A549 (cell line): ENCODE measurements at regions not wholly inside any gene's neighbourhood (a gene's known extent, or its start where the extent isn't known, plus 50 kb on each side); places are given as distances from the start of the nearest gene placed in this dataset.

Source experiments
- ATAC-seq, 2 experiments: fragments of 200-7000 bp in 1 of 2; fragments of >200 bp in 1 of 2; cut with Nextera tagmentation in 1 of 2; cut with Tn5 transposase in 1 of 2; 3 replicates each; pipeline versions ENCODE4 v1.8.0 to v1.9.1; 2018 to 2020; ENCODE audit warnings: mild to moderate bottlenecking in 1 of 2, moderate library complexity in 1 of 2
- CTCF ChIA-PET: fragments of 300-600 bp; sonication (Branson Sonifier 250); formaldehyde crosslinking; extraction: SDS; loops from one replicate; lab custom pipeline; 2021; ENCODE audit warnings: antibody characterized with exemption, inconsistent platforms; lab: Yijun Ruan, JAX
- POLR2A ChIA-PET: fragments of 350-600 bp; formaldehyde crosslinking; extraction: SDS; loops from one replicate; lab custom pipeline; 2021; ENCODE audit warnings: antibody characterized with exemption, inconsistent platforms; lab: Yijun Ruan, JAX
- DNase-seq, 2 experiments: peaks; one replicate each; pipeline versions ENCODE4 v3.0.0 to v3.0.0-alpha.2; 2011 to 2016; ENCODE audit warnings: low read depth in 1 of 2, low spot score in 1 of 2
- FAIRE-seq: peaks from 2 replicates; lab custom pipeline; 2011; peaks lifted over from hg19 to GRCh38; lab: Jason Lieb, UNC
- H3K27ac ChIP-seq, 2 experiments: fragments of >200 bp; sonication (Bioruptor Twin); formaldehyde crosslinking; 3 replicates each; pipeline ENCODE4 v1.5.1; 2016 to 2017
- H3K4me1 ChIP-seq: fragments of >200 bp; sonication (Bioruptor Twin); formaldehyde crosslinking; 3 replicates; pipeline ENCODE4 v1.6.1; 2016
- H3K4me2 ChIP-seq: fragments of >200 bp; sonication (Bioruptor Twin); formaldehyde crosslinking; 3 replicates; pipeline ENCODE4 v1.6.1; 2016
- H3K4me3 ChIP-seq: fragments of >200 bp; sonication (Bioruptor Twin); formaldehyde crosslinking; 3 replicates; pipeline ENCODE4 v1.5.1; 2016
- H3K9me3 ChIP-seq: fragments of >200 bp; sonication (Bioruptor Twin); formaldehyde crosslinking; 3 replicates; pipeline ENCODE4 v1.6.1; 2016
- BHLHE40 ChIP-seq: IDR thresholded peaks from 2 replicates; pipeline ENCODE4 v1.6.1; 2012; ENCODE audit warnings: low read depth, low read length, inconsistent platforms
- CBX8 ChIP-seq: fragments of 200-600 bp; sonication (generic); IDR thresholded peaks from 2 replicates; pipeline ENCODE4 v1.6.1; 2016
- CTCF ChIP-seq: fragments of >200 bp; sonication (Bioruptor Twin); formaldehyde crosslinking; IDR thresholded peaks from 3 replicates; pipeline ENCODE4 v1.5.1; 2016
- EHF ChIP-seq: fragments of 250-450 bp; sonication (Bioruptor Pico); IDR thresholded peaks from 2 replicates; pipeline ENCODE4 v1.5.0; 2020; ENCODE audit warnings: mild to moderate bottlenecking
- FOSL2 ChIP-seq, 2 experiments: fragments of 450-650 bp in 1 of 2; fragments of >200 bp in 1 of 2; sonication (Bioruptor Twin) in 1 of 2; formaldehyde crosslinking; IDR thresholded peaks; 2 replicates each; pipeline versions ENCODE4 v1.5.0 to v1.6.1; 2016 to 2020; ENCODE audit warnings: mild to moderate bottlenecking in 1 of 2, moderate library complexity in 1 of 2
- FOXS1 ChIP-seq: fragments of 250-450 bp; sonication (Bioruptor Pico); IDR thresholded peaks from 2 replicates; pipeline ENCODE4 v1.5.0; 2020; ENCODE audit warnings: mild to moderate bottlenecking, moderate library complexity
- GATA3 ChIP-seq: IDR thresholded peaks from 2 replicates; pipeline ENCODE4 v1.6.1; 2012; ENCODE audit warnings: borderline replicate concordance
- HEYL ChIP-seq: fragments of 250-450 bp; sonication (Bioruptor Pico); IDR thresholded peaks from 2 replicates; pipeline ENCODE4 v1.8.0; 2021; ENCODE audit warnings: mild to moderate bottlenecking, moderate library complexity
- HMGXB4 ChIP-seq: fragments of 250-450 bp; sonication (Bioruptor Pico); IDR thresholded peaks from 2 replicates; pipeline ENCODE4 v1.5.0; 2021; ENCODE audit warnings: mild to moderate bottlenecking, moderate library complexity, borderline replicate concordance
- HOXA7 ChIP-seq: fragments of 250-450 bp; sonication (Bioruptor Pico); IDR thresholded peaks from 2 replicates; pipeline ENCODE4 v1.5.0; 2020; ENCODE audit warnings: mild to moderate bottlenecking, moderate library complexity
- HOXB5 ChIP-seq: fragments of 250-450 bp; sonication (Bioruptor Pico); IDR thresholded peaks from 2 replicates; pipeline ENCODE4 v1.5.0; 2020; ENCODE audit warnings: mild to moderate bottlenecking, moderate library complexity
- JUN ChIP-seq, 2 experiments: fragments of >200 bp; sonication (Bioruptor Twin); formaldehyde crosslinking; IDR thresholded peaks; 2 replicates in 1 of 2; 3 replicates in 1 of 2; pipeline ENCODE4 v1.6.1; 2016 to 2017
- JUNB ChIP-seq: fragments of >200 bp; sonication (Bioruptor Twin); formaldehyde crosslinking; IDR thresholded peaks from 2 replicates; pipeline ENCODE4 v1.6.1; 2016
- MAX ChIP-seq: IDR thresholded peaks from 2 replicates; pipeline ENCODE4 v1.6.1; 2012
- MYC ChIP-seq: IDR thresholded peaks from 2 replicates; pipeline ENCODE4 v1.6.1; 2012; ENCODE audit warnings: mild to moderate bottlenecking, inconsistent platforms, low read length, improper control_type of control experiment, borderline replicate concordance
- NFE2L2 ChIP-seq: fragments of 150-350 bp; conservative IDR thresholded peaks from 2 replicates; pipeline ENCODE4 v1.6.1; 2014; ENCODE audit warnings: low read length
- POLR2A ChIP-seq: IDR thresholded peaks from 2 replicates; pipeline ENCODE4 v1.6.1; 2012; ENCODE audit warnings: mild to moderate bottlenecking, low read length
- RAD21 ChIP-seq, 2 experiments: fragments of >200 bp in 1 of 2; sonication (Bioruptor Twin) in 1 of 2; formaldehyde crosslinking in 1 of 2; IDR thresholded peaks in 1 of 2; conservative IDR thresholded peaks in 1 of 2; 2 replicates in 1 of 2; 3 replicates in 1 of 2; pipeline ENCODE4 v1.6.1; 2012 to 2018; ENCODE audit warnings: inconsistent platforms in 1 of 2
- RARB ChIP-seq: fragments of 250-450 bp; sonication (Bioruptor Pico); IDR thresholded peaks from 2 replicates; pipeline ENCODE4 v1.8.0; 2021; ENCODE audit warnings: mild to moderate bottlenecking, moderate library complexity
- REST ChIP-seq: fragments of 200-600 bp; sonication (generic); IDR thresholded peaks from 2 replicates; pipeline ENCODE4 v1.6.1; 2016; ENCODE audit warnings: antibody characterized with exemption, mild to moderate bottlenecking, moderate library complexity
- RFX5 ChIP-seq: fragments of 450-650 bp; IDR thresholded peaks from 2 replicates; pipeline ENCODE4 v1.7.1; 2014; ENCODE audit warnings: antibody characterized with exemption, mild to moderate bottlenecking, moderate library complexity
- RNF2 ChIP-seq: fragments of 200-600 bp; sonication (generic); IDR thresholded peaks from 2 replicates; pipeline ENCODE4 v1.6.1; 2016; ENCODE audit warnings: low read depth, mild to moderate bottlenecking, antibody characterized with exemption, moderate library complexity, borderline replicate concordance
- SMC3 ChIP-seq: fragments of >200 bp; sonication (Bioruptor Twin); formaldehyde crosslinking; IDR thresholded peaks from 3 replicates; pipeline ENCODE4 v1.6.1; 2018; ENCODE audit warnings: inconsistent platforms
- SREBF2 ChIP-seq: fragments of 450-650 bp; IDR thresholded peaks from 2 replicates; pipeline ENCODE4 v1.6.1; 2014; ENCODE audit warnings: mild to moderate bottlenecking, moderate library complexity
- whole genome bisulfite sequencing: methylation state at CpG from one replicate; pipeline ENCODE4 v1.1.6; 2017; ENCODE audit errors: missing lambda C conversion rate; 5-methylcytosine and 5-hydroxymethylcytosine counted together

- ATAC-seq (peak; percentile 72 to 84; a peak in 3 of 6 replicates), FAIRE-seq (peak; percentile 78), DNase-seq (peak; percentile 42 to 54)
- H3K4me1 ChIP-seq, result no peaks in the 10 kb centered on the region
- H3K4me2 ChIP-seq, result no peak overlapping the region
- peak; percentile 58 for TF ChIP-seq SMC3
- no peak for TF ChIP-seq RNF2
- TF ChIP-seq RAD21 (conservative IDR thresholded peaks at IDR 0.05 in 1 of 2, IDR thresholded peaks at IDR 0.05 in 1 of 2), result peak; percentile 83 to 86
- peak; percentile 86 for TF ChIP-seq CTCF
- H3K4me3 ChIP-seq, result no peak overlapping the region
- ChIA-PET POLR2A (no interaction called here), CTCF (interaction anchor here (0.6 to 3.9 kb wide), 9 partner anchors 9 to 722 kb away, joined by 3 to 23 read pairs (median 4); no protein-coding TSS in a partner anchor)
- WGBS, result 1% methylated on average over 2 of the region's 2 CpGs
- no peaks in the 10 kb centered on the region for H3K9me3 ChIP-seq
- H3K27ac ChIP-seq, result no peak overlapping the region
Measured at GRCh38 chr5:91499943-91500531, 116.9 kb upstream of the ARRDC3 start.

GRCh38 chr5:91495699-91496098 lies 112.6 kb upstream of the ARRDC3 start:
- FAIRE-seq (no peak), DNase-seq (no peak), ATAC-seq (no peak)
- Histone ChIP-seq H3K9me3 (no peaks in the 10 kb centered on the region), H3K4me1 (no peaks in the 10 kb centered on the region), H3K27ac (no peak overlapping the region), H3K4me2 (no peak overlapping the region), H3K4me3 (no peak overlapping the region)
- POLR2A ChIA-PET, result no interaction called here
- 44% methylated on average over 2 of the region's 2 CpGs for WGBS
- CTCF ChIA-PET, result no interaction called here
- TF ChIP-seq SREBF2 (no peak), POLR2A (no peak), FOSL2 (IDR thresholded peaks at IDR 0.05) (no peak), FOSL2 (CRISPR knock-in tag; IDR thresholded peaks at IDR 0.05) (no peak), HOXA7 (no peak), HOXB5 (CRISPR knock-in tag) (no peak)

GRCh38 chr5:91494447-91494996 lies 111.4 kb upstream of the ARRDC3 start:
- no peak for FAIRE-seq
- no peak overlapping the region for H3K4me3 ChIP-seq
- H3K4me2 ChIP-seq, result no peak overlapping the region
- no peak overlapping the region for H3K27ac ChIP-seq
- 68% methylated on average over 4 of the region's 4 CpGs for WGBS
- POLR2A ChIA-PET, result interaction anchor here (0.6 kb wide), 1 partner anchor 1363 kb away, joined by 3 read pairs; no protein-coding TSS in a partner anchor
- H3K4me1 ChIP-seq, result no peaks in the 10 kb centered on the region
- DNase-seq, result no peak
- TF ChIP-seq HEYL (CRISPR knock-in tag) (no peak), MYC (no peak), EHF (CRISPR knock-in tag) (no peak), FOXS1 (CRISPR knock-in tag) (no peak), MAX (no peak), RFX5 (no peak), NFE2L2 (no peak), REST (no peak), SREBF2 (no peak), JUNB (no peak), RARB (CRISPR knock-in tag) (no peak), SMC3 (no peak), HMGXB4 (CRISPR knock-in tag) (no peak), CBX8 (no peak), JUN (IDR thresholded peaks at IDR 0.05) (no peak), HOXB5 (CRISPR knock-in tag) (no peak), GATA3 (no peak), BHLHE40 (no peak)
- TF ChIP-seq, all 56 proteins: peak for 0
- CTCF ChIA-PET, result no interaction called here
- no peak for ATAC-seq
- H3K9me3 ChIP-seq, result no peaks in the 10 kb centered on the region
